ENCODE measurements at regions not wholly inside any gene's neighbourhood (a gene's known extent, or its start where the extent isn't known, plus 50 kb on each side); places are given as distances from the start of the nearest gene placed in this dataset.

- DNase-seq (ENCODE audit: low spot score), result no peak
- in situ Hi-C loops (cut with MboI; ENCODE audit: low sequenced_read_pairs, unreplicated experiment), result no loop called here
- TF ChIP-seq, protein P1, sequence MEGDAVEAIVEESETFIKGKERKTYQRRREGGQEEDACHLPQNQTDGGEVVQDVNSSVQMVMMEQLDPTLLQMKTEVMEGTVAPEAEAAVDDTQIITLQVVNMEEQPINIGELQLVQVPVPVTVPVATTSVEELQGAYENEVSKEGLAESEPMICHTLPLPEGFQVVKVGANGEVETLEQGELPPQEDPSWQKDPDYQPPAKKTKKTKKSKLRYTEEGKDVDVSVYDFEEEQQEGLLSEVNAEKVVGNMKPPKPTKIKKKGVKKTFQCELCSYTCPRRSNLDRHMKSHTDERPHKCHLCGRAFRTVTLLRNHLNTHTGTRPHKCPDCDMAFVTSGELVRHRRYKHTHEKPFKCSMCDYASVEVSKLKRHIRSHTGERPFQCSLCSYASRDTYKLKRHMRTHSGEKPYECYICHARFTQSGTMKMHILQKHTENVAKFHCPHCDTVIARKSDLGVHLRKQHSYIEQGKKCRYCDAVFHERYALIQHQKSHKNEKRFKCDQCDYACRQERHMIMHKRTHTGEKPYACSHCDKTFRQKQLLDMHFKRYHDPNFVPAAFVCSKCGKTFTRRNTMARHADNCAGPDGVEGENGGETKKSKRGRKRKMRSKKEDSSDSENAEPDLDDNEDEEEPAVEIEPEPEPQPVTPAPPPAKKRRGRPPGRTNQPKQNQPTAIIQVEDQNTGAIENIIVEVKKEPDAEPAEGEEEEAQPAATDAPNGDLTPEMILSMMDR (IDR thresholded peaks at IDR 0.05; ENCODE audit: borderline replicate concordance, control extremely low read depth, extremely low read depth, insufficient read depth, missing control alignments), result no peak
These were observed 214.8 kb upstream of the ALG10B start for GRCh38 chr12:38101753-38102152.

DNA sequence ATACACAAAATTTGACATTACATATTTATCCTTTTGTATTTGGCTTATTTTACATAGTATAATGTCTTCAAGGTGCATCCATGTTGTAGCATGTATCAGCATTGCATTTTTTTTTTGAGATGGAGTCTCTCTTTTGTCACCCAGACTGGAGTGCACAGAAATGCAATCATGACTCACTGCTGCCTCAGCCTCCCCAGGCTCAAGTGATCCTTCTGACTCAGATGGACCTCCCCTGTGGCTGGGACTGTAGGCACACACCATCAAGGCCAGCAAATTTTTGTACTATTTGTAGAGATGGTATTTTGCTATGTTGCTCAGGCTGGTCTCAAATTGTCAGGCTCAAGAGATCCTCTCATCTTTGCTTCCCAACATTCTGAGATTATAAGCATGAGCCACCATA is 214.4 kb upstream of the ALG10B start:
- in situ Hi-C loops (cut with MboI; ENCODE audit: low sequenced_read_pairs, unreplicated experiment), result no loop called here
- TF ChIP-seq, protein P1 (IDR thresholded peaks at IDR 0.05; ENCODE audit: borderline replicate concordance, control extremely low read depth, extremely low read depth, insufficient read depth, missing control alignments), result no peak
- DNase-seq (ENCODE audit: low spot score), result no peak

- TF ChIP-seq, protein P1 (IDR thresholded peaks at IDR 0.05; ENCODE audit: borderline replicate concordance, control extremely low read depth, extremely low read depth, insufficient read depth, missing control alignments), result no peak
- no peak for DNase-seq (ENCODE audit: low spot score)
- in situ Hi-C loops (cut with MboI; ENCODE audit: low sequenced_read_pairs, unreplicated experiment), result no loop called here
These were observed 206.4 kb upstream of the ALG10B start for GRCh38 chr12:38110026-38110699.

DNA sequence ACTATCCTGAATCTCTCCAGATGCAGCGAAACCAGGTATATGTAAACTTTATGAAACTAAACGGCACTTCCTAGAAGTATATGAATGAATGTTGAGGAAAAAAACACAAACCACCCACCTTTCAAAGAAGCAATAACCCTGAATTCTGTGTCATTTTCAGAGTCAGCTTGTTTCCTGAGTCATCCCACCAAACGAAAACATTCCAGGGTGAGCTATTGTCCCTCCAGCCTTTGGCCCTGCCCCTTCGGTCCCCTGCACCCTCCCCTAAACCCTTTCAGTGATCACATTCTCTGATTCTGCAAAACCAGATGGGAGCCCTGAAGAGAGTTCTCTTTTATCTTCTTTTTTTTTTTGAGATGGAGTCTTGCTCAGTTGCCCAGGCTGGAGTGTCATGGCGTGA is 202.6 kb upstream of the ALG10B start:
- in situ Hi-C loops (cut with MboI; ENCODE audit: low sequenced_read_pairs, unreplicated experiment), result no loop called here
- no peak for DNase-seq (ENCODE audit: low spot score)
- TF ChIP-seq, protein P1 (IDR thresholded peaks at IDR 0.05; ENCODE audit: borderline replicate concordance, control extremely low read depth, extremely low read depth, insufficient read depth, missing control alignments), result no peak

DNA sequence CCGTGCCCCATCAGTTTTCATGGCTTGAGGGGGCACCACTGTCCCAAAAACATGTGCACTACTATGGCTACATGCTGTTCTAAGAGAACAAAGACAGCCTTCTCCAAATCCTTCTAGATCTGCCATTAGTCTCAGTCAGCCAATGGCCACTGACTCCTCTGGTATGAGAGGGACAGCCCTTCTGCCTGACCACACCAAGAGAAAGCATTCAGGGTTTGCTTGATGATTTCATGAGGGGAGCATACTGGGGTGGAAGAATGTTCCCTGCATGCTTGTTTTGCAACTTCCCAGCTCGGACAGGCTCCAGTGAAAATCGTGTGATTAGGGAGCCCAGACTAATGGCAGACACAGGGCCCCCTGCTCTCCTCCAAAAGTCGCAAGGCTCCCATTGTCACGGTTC is 199.6 kb upstream of the ALG10B start:
- DNase-seq (ENCODE audit: low spot score), result no peak
- in situ Hi-C loops (cut with MboI; ENCODE audit: low sequenced_read_pairs, unreplicated experiment), result no loop called here
- TF ChIP-seq, protein P1 (IDR thresholded peaks at IDR 0.05; ENCODE audit: borderline replicate concordance, control extremely low read depth, extremely low read depth, insufficient read depth, missing control alignments), result no peak

DNA sequence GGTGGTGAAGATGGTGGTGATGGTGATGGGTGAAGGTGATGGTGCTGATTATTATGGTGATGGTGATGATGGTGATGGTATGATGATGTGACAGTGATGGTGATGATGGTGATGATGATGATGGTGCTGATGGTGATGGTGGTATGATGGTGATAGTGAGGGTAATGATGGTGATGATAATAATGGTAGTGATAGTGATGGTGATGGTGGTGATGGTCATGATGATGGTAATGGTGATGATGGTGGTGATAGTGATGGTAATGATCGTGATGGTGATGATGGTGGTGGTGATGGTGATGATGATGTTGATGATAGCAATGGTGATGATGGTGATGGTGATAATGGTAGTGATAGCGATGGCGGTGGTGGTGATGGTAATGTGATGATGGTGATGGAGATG is 197.9 kb upstream of the ALG10B start:
- TF ChIP-seq, protein P1 (IDR thresholded peaks at IDR 0.05; ENCODE audit: borderline replicate concordance, control extremely low read depth, extremely low read depth, insufficient read depth, missing control alignments), result no peak
- in situ Hi-C loops (cut with MboI; ENCODE audit: low sequenced_read_pairs, unreplicated experiment), result no loop called here
- no peak for DNase-seq (ENCODE audit: low spot score)

Data from GM13976 (cell line).